GM12878 (cell line): ENCODE measurements at regions not wholly inside any gene's neighbourhood (a gene's known extent, or its start where the extent isn't known, plus 50 kb on each side); places are given as distances from the start of the nearest gene placed in this dataset.

ENCODE experiments used
- BRCA1 ChIP-seq: IDR thresholded peaks from 2 replicates; pipeline ENCODE4 v1.6.1; 2011; ENCODE audit warnings: low read depth, low read length, improper control_type of control experiment
- EZH2 ChIP-seq: IDR thresholded peaks from 2 replicates; pipeline ENCODE4 v1.6.1; 2012; ENCODE audit warnings: low read depth, mild to moderate bottlenecking, control low read depth, inconsistent platforms, low read length, borderline replicate concordance; ENCODE audit not compliant: control insufficient read depth
- NR2C2 ChIP-seq: IDR thresholded peaks from 2 replicates; pipeline ENCODE4 v1.6.1; 2011; ENCODE audit warnings: borderline replicate concordance, low read depth; ENCODE audit not compliant: control insufficient read depth, insufficient read length
- POLR2A ChIP-seq: IDR thresholded peaks from 2 replicates; pipeline ENCODE4 v1.6.1; 2011; ENCODE audit warnings: low read depth, mild to moderate bottlenecking, low read length
- SPI1 ChIP-seq: IDR thresholded peaks from 2 replicates; pipeline ENCODE4 v1.6.1; 2011; ENCODE audit warnings: low read depth, mild to moderate bottlenecking, low read length, moderate library complexity, borderline replicate concordance; ENCODE audit not compliant: insufficient read depth
- TF ChIP-seq, protein P1 (sequence below), 3 experiments: IDR thresholded peaks in 2 of 3; conservative IDR thresholded peaks in 1 of 3; 2 replicates each; pipeline ENCODE4 v1.5.1; 2011; ENCODE audit warnings: low read depth in 3 of 3, low read length in 3 of 3, mild to moderate bottlenecking in 3 of 3, control low read depth in 2 of 3, moderate library complexity in 2 of 3, inconsistent platforms in 1 of 3, mixed read lengths in 1 of 3; ENCODE audit not compliant: control insufficient read depth in 2 of 3, insufficient read depth in 1 of 3; ENCODE audit errors: extremely low read depth in 1 of 3

DNA sequence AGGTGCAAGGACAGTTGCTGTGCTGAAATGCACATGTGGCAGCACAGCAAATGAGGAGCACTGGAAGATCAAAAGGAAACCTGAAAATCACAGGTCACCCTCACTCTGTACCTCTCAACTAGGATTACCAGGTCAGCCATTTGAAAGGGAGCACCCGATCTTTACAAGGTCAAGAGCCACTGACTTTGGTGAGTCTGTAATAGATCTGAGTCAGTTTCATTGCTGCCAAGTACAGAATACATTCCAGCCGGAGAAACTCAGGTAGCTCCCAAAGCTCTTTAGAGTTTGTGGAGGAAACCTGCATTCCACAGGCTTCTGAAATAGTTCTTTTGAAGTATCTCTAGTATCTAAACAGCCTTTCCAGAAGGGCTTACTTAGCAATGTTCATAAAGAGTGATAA, 217.5 kb downstream of the SNX13 start:
- TF ChIP-seq EZH2 (no peak), NR2C2 (no peak), SPI1 (no peak), BRCA1 (no peak), POLR2A (no peak)
- TF ChIP-seq, protein P1, sequence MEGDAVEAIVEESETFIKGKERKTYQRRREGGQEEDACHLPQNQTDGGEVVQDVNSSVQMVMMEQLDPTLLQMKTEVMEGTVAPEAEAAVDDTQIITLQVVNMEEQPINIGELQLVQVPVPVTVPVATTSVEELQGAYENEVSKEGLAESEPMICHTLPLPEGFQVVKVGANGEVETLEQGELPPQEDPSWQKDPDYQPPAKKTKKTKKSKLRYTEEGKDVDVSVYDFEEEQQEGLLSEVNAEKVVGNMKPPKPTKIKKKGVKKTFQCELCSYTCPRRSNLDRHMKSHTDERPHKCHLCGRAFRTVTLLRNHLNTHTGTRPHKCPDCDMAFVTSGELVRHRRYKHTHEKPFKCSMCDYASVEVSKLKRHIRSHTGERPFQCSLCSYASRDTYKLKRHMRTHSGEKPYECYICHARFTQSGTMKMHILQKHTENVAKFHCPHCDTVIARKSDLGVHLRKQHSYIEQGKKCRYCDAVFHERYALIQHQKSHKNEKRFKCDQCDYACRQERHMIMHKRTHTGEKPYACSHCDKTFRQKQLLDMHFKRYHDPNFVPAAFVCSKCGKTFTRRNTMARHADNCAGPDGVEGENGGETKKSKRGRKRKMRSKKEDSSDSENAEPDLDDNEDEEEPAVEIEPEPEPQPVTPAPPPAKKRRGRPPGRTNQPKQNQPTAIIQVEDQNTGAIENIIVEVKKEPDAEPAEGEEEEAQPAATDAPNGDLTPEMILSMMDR (IDR thresholded peaks at IDR 0.05 in 2 of 3, conservative IDR thresholded peaks at IDR 0.05 in 1 of 3; ENCODE audit: control insufficient read depth in 2 of 3, extremely low read depth in 1 of 3, insufficient read depth in 1 of 3, low read depth in 3 of 3, low read length in 3 of 3), result no peak
